LNCAP (cell line): ENCODE measurements at regions not wholly inside any gene's neighbourhood (a gene's known extent, or its start where the extent isn't known, plus 50 kb on each side); places are given as distances from the start of the nearest gene placed in this dataset.

ENCODE experiments used
- TF ChIP-seq, protein P1 (sequence below): fragments of 450-650 bp; IDR thresholded peaks from 2 replicates; pipeline ENCODE4 v1.5.1; 2017; ENCODE audit warnings: mild to moderate bottlenecking

GRCh38 chr1:29985606-29985945, 737.8 kb downstream of the MATN1 start:
- TF ChIP-seq, protein P1, sequence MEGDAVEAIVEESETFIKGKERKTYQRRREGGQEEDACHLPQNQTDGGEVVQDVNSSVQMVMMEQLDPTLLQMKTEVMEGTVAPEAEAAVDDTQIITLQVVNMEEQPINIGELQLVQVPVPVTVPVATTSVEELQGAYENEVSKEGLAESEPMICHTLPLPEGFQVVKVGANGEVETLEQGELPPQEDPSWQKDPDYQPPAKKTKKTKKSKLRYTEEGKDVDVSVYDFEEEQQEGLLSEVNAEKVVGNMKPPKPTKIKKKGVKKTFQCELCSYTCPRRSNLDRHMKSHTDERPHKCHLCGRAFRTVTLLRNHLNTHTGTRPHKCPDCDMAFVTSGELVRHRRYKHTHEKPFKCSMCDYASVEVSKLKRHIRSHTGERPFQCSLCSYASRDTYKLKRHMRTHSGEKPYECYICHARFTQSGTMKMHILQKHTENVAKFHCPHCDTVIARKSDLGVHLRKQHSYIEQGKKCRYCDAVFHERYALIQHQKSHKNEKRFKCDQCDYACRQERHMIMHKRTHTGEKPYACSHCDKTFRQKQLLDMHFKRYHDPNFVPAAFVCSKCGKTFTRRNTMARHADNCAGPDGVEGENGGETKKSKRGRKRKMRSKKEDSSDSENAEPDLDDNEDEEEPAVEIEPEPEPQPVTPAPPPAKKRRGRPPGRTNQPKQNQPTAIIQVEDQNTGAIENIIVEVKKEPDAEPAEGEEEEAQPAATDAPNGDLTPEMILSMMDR, result no peak

GRCh38 chr1:29984862-29985605, 738.4 kb downstream of the MATN1 start:
- TF ChIP-seq, protein P1, result no peak

DNA sequence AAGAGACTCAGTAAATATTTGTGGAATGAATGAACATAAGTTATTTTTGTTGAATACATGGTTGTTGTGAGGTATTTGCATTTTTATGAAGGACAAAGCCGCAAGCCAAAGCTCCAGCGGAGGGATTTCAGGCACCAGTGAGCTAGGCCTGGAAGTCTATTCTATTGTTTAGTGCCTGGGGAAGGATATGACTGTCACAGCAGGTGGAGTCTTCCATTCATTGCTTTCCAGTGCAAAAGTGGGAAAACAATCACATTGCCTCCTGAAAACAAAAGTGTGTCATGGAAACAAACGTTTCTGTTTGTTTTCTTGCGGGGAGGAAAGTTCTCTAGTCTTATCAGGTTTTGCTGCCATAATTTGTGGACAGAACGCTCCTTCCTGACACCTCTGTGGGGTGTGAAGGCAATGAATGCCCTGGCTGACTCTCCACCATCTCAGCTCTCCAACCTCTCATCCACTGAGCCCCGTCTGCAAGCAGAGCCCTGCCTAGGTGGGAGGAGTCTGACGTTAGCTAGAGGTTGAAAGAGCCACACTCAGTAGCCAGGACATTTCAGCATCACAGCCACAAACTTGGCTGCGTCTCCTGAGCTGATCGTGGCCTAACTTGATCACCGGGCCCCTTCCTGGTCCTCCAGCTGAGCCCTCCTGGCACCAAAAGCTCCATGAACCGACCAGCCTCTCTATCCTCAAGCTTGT, 739.1 kb downstream of the MATN1 start:
- TF ChIP-seq, protein P1, result no peak

DNA sequence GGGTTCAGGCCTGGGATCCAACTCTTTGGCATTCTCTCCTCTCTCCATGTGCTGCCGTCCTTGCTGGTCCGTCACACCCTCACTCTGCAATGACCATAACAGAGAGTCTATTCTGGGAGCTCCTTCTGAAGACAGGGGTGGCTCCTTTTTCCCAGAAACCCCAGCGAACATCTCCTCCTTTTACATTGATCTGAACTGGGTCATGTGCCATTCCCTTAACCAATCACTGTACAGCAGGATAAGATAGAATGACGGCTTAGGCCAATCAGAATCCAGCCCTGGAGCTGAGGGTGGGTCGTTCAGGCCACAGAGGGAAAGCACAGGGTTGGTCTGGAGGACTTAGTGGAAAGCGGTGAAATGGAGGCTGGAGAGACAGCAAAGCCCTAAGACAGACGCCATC, 740.1 kb downstream of the MATN1 start:
- TF ChIP-seq, protein P1, result no peak

DNA sequence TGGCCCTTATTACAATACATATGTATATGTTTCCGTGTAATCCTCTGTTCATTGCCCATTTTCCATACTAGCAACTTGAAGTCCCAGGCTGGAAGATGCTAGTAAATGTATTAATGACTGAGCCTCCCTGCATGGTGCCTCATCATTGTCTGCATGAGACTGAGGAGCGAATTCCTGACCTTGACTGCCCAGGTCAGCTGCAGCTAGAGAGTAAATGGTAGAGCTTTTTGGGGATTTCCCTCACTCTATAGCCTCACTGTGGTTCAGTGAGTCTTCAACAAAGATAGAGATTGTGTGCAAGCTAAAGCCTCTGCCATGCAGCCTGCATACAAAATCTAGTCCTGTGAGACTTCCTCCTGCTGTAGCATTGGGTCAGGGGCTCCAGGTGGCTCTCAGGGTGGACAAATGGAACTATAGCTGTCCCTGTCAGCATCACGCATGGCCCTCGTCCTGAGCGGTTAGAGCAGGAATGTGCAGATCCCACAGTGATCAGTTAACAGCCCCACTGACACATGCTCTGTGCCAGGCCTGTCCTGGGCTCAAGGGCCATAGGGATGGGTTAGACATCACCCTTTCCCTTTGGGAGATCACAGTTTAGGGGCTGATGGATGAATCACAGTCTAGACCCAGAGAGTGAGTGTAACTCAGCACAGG, 741.7 kb downstream of the MATN1 start:
- TF ChIP-seq, protein P1, result no peak

- TF ChIP-seq, protein P1, result no peak
Measured at GRCh38 chr1:29977550-29977949, 741.2 kb downstream of the PTPRU start.

- TF ChIP-seq, protein P1, result no peak
Measured at GRCh38 chr1:29975036-29975694, 738.8 kb downstream of the PTPRU start.
